Neuron (in vitro differentiated cells): ENCODE measurements at regions not wholly inside any gene's neighbourhood (a gene's known extent, or its start where the extent isn't known, plus 50 kb on each side); places are given as distances from the start of the nearest gene placed in this dataset.
A peak's percentile ranks its signal among the peaks of the same experiment; 100 is the strongest.

Source experiments
- H2AFZ ChIP-seq: one replicate; pipeline ENCODE4 v1.6.1; 2013; ENCODE audit warnings: low read depth, mild to moderate bottlenecking, inconsistent platforms, low read length, moderate library complexity
- H3K27me3 ChIP-seq: one replicate; pipeline ENCODE4 v1.6.1; 2013; ENCODE audit warnings: low read length; ENCODE audit not compliant: insufficient read depth
- H3K36me3 ChIP-seq: one replicate; pipeline ENCODE4 v1.6.1; 2013; ENCODE audit warnings: low read length; ENCODE audit not compliant: insufficient read depth
- H3K4me1 ChIP-seq: one replicate; pipeline ENCODE4 v1.6.1; 2013; ENCODE audit warnings: low read length; ENCODE audit not compliant: insufficient read depth
- H3K4me3 ChIP-seq: 2 replicates; pipeline ENCODE4 v1.5.1; 2013; ENCODE audit warnings: mild to moderate bottlenecking, low read length, moderate library complexity
- H3K9me3 ChIP-seq: one replicate; pipeline ENCODE4 v1.6.1; 2013; ENCODE audit warnings: low read length

GRCh38 chr5:14048434-14048833, 94.7 kb upstream of the TRIO start:
- Histone ChIP-seq H3K4me1 (no peaks in the 10 kb centered on the region), H3K4me3 (no peak overlapping the region), H3K9me3 (no peaks in the 10 kb centered on the region), H3K36me3 (no peaks in the 10 kb centered on the region), H3K27me3 (no peaks in the 10 kb centered on the region), H2AFZ (no peak overlapping the region)

DNA sequence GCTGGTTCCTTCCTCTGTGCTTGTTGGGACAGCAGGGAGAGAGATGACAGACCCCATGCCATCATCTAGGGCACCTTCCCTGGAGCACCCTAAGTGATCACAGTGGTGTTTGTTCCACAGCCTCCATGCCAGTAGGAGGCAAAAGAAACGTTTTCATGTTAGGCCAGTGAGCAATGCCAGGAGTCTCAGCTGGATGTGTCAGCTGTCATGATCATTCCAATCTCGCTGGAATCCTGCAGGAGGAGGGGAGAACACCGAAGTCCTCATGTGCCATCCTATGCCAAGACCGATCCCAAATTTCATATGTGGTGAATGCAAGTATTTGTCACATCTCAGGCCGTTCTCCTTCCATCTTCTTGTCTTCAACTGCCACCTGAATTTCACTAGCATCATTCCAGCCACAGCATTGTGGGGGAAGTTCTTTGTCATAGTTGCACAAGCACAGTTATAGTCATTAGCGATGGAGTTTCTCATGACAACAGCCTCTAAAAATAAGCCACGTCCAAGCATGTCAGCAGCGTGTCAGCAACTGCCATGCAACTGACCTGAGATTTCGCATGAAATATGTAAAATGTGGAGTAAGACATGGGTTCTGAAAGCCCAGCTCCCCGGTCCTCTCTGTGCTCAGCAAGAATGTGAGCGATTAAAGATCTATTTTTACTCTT, 97.2 kb upstream of the DNAH5 start:
- no peak overlapping the region for H2AFZ ChIP-seq
- H3K27me3 ChIP-seq: no peaks in the 10 kb centered on the region
- H3K9me3 ChIP-seq: no peaks in the 10 kb centered on the region
- no peak overlapping the region for H3K4me3 ChIP-seq
- H3K4me1 ChIP-seq: peaks cover 8% of the 10 kb centered on the region
- H3K36me3 ChIP-seq: no peaks in the 10 kb centered on the region

DNA sequence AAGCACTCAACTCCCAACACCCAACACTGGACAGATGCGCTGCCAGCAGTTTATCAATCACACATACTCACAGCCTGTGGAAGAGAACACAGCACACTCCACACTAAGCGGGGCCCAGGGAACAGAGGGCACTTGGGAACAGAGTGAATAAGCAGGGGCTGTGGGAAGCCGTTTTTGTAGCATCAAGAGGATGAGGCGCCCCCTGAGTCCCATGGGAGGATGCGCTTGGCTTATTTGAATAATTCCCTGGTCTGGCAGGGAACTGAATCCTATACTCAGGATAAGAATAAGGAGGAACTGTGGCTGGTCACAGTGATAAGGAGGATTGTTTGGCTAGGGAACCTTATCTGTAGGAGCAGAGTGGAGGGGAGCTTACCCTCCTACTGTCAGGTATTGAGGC, 96.1 kb upstream of the DNAH5 start:
- H3K36me3 ChIP-seq: no peaks in the 10 kb centered on the region
- H2AFZ ChIP-seq: no peak overlapping the region
- no peaks in the 10 kb centered on the region for H3K27me3 ChIP-seq
- H3K9me3 ChIP-seq: no peaks in the 10 kb centered on the region
- peaks cover 19% of the 10 kb centered on the region for H3K4me1 ChIP-seq
- H3K4me3 ChIP-seq: no peak overlapping the region

- H3K9me3 ChIP-seq: no peaks in the 10 kb centered on the region
- H3K27me3 ChIP-seq: no peaks in the 10 kb centered on the region
- peaks cover 26% of the 10 kb centered on the region for H3K4me1 ChIP-seq
These were observed 95.1 kb upstream of the DNAH5 start for GRCh38 chr5:14039576-14039975.

GRCh38 chr5:14039063-14039462, 94.6 kb upstream of the DNAH5 start:
- Histone ChIP-seq H3K4me1 (peaks cover 26% of the 10 kb centered on the region), H2AFZ (no peak overlapping the region), H3K27me3 (no peaks in the 10 kb centered on the region), H3K36me3 (no peaks in the 10 kb centered on the region), H3K4me3 (no peak overlapping the region), H3K9me3 (no peaks in the 10 kb centered on the region)

More at GRCh38 chr5:14039576-14039975, 95.1 kb upstream of the DNAH5 start:
- Histone ChIP-seq H2AFZ (no peak overlapping the region), H3K4me3 (no peak overlapping the region), H3K36me3 (no peaks in the 10 kb centered on the region)

- Histone ChIP-seq H3K4me1 (peaks cover 26% of the 10 kb centered on the region), H3K36me3 (no peaks in the 10 kb centered on the region), H2AFZ (no peak overlapping the region), H3K27me3 (no peaks in the 10 kb centered on the region), H3K9me3 (no peaks in the 10 kb centered on the region), H3K4me3 (no peak overlapping the region)
These were observed 94.0 kb upstream of the DNAH5 start for GRCh38 chr5:14038341-14038959.

DNA sequence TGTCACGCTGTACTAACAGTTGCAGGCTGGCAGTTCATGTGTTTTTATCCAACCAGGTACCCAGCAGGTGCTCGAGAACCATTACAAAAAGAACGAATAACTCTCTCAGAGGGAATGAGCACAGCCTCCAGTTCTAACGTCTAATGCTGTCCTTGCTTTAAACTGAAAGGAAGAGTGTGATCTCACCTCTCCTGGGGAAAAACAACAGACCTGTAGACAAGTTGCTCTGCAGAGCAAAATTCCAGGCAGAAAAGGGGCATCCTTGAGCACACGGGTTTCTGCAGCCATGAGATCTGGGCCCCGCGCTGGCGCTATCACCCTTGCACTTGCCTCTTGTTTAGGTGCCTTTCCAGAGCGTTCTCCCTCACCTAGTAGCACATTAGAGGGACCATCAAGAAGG, 92.5 kb upstream of the DNAH5 start:
- no peak overlapping the region for H2AFZ ChIP-seq
- no peaks in the 10 kb centered on the region for H3K27me3 ChIP-seq
- H3K4me3 ChIP-seq: no peak overlapping the region
- H3K36me3 ChIP-seq: no peaks in the 10 kb centered on the region
- H3K9me3 ChIP-seq: no peaks in the 10 kb centered on the region
- H3K4me1 ChIP-seq: peaks cover 26% of the 10 kb centered on the region

GRCh38 chr5:14036514-14036913, 92.0 kb upstream of the DNAH5 start:
- Histone ChIP-seq H3K4me3 (peak overlapping the region; percentile 37), H3K36me3 (no peaks in the 10 kb centered on the region), H2AFZ (no peak overlapping the region), H3K27me3 (no peaks in the 10 kb centered on the region), H3K9me3 (no peaks in the 10 kb centered on the region), H3K4me1 (peaks cover 26% of the 10 kb centered on the region)

- peak overlapping the region; percentile 37 for H3K4me3 ChIP-seq
- H2AFZ ChIP-seq: peak overlapping the region; percentile 27
- no peaks in the 10 kb centered on the region for H3K9me3 ChIP-seq
- peaks cover 26% of the 10 kb centered on the region for H3K4me1 ChIP-seq
- H3K36me3 ChIP-seq: no peaks in the 10 kb centered on the region
- H3K27me3 ChIP-seq: no peaks in the 10 kb centered on the region
These were observed 91.5 kb upstream of the DNAH5 start for GRCh38 chr5:14035859-14036503.

DNA sequence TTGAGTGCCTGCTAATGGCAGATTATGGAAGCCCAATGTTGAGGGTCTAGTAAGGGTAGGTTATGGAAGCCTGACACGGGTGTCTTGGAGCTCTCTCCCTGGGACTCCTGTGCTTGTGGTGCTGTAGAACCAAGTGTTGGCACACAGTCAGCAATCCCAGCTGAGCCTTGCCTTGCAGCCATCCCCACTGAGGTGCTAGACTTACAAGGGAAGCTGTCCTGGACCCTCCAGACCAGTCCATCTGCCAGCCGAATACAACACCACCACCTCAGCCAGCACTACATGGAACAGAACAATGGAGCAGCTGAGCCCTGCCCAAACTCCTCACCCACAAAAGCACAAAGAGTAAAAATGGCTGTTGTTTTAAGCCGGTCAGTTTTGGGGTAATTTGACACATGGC, 90.5 kb upstream of the DNAH5 start:
- H3K36me3 ChIP-seq: no peaks in the 10 kb centered on the region
- no peaks in the 10 kb centered on the region for H3K27me3 ChIP-seq
- peak overlapping the region; percentile 27 for H2AFZ ChIP-seq
- H3K9me3 ChIP-seq: no peaks in the 10 kb centered on the region
- peaks cover 26% of the 10 kb centered on the region for H3K4me1 ChIP-seq
- H3K4me3 ChIP-seq: no peak overlapping the region

- Histone ChIP-seq H3K4me1 (peaks cover 26% of the 10 kb centered on the region), H3K36me3 (no peaks in the 10 kb centered on the region), H3K4me3 (no peak overlapping the region), H3K27me3 (no peaks in the 10 kb centered on the region), H2AFZ (no peak overlapping the region), H3K9me3 (no peaks in the 10 kb centered on the region)
These were observed 88.4 kb upstream of the DNAH5 start for GRCh38 chr5:14032918-14033317.

DNA sequence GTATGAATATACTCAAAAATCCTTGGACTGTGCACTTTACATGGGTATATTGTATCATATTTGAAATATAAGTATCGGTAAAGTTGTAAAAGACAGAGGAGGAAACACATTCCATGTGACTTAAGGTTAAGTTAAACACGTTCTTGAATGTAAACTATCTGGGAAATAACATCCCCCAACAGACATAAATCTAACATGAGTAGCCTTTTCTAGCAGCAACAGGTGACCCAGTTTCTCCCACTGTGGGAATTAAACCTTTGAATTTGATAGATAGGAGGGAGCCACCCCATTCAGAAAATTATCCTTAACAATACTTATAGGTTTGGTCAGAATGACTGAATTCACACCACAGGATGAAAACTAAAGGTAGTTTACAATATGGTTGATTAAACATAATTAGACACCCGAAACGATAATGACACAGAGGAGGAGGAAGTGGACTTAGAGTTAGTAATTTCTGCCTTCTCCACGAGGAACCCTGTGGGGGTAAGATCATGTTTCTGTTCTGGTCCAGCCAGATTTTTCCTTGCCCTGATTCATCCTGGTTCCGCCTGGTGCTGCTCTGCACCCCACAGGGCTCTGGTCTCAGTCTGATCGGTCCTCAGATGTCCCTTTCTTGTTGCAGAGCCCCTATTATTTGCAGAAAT, 84.6 kb upstream of the DNAH5 start:
- no peaks in the 10 kb centered on the region for H3K36me3 ChIP-seq
- no peak overlapping the region for H3K4me3 ChIP-seq
- H3K9me3 ChIP-seq: no peaks in the 10 kb centered on the region
- no peaks in the 10 kb centered on the region for H3K27me3 ChIP-seq
- no peak overlapping the region for H2AFZ ChIP-seq
- no peaks in the 10 kb centered on the region for H3K4me1 ChIP-seq

DNA sequence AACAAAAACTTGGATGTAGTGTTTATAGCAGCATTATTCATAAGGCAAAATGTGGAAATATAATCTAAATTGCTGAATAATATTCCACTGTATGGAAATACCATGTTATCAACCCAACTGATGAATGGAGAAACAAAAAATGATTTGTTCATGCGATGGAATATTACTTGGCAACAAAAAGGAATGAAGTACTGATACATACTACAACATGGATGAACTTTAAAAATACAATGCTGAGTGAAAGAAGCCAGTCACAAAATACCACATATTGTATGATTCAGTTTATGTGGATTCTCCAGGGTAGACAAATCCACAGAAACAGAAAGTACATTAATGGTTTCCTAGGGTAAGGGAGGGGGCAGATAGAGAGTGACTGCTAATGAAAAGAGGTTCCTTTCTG, 83.7 kb upstream of the DNAH5 start:
- Histone ChIP-seq H3K36me3 (no peaks in the 10 kb centered on the region), H3K4me3 (no peak overlapping the region), H2AFZ (no peak overlapping the region), H3K9me3 (no peaks in the 10 kb centered on the region), H3K27me3 (no peaks in the 10 kb centered on the region), H3K4me1 (no peaks in the 10 kb centered on the region)
